Cardiac muscle cell (in vitro differentiated cells and primary cell): ENCODE measurements at regions not wholly inside any gene's neighbourhood (a gene's known extent, or its start where the extent isn't known, plus 50 kb on each side); places are given as distances from the start of the nearest gene placed in this dataset.

Experiments used
- DNase-seq, 2 donors: peaks; one replicate each; pipeline versions ENCODE4 v3.0.0 to v3.0.0-alpha.2; 2010 to 2017; ENCODE audit warnings: low read depth in 1 of 2, low spot score in 1 of 2
- H3K27ac ChIP-seq: fragments of 200-600 bp; sonication (generic); 2 replicates; pipeline ENCODE4 v1.5.1; 2016
- H3K27me3 ChIP-seq: fragments of 200-600 bp; sonication (generic); 2 replicates; pipeline ENCODE4 v1.6.0; 2016; ENCODE audit warnings: control low read depth
- H3K36me3 ChIP-seq: fragments of 200-600 bp; sonication (generic); 2 replicates; pipeline ENCODE4 v1.5.1; 2016; ENCODE audit warnings: control low read depth
- H3K4me1 ChIP-seq: fragments of 200-600 bp; sonication (generic); 2 replicates; pipeline ENCODE4 v1.8.1; 2017; ENCODE audit warnings: low read depth, mild to moderate bottlenecking, mixed run types
- H3K4me3 ChIP-seq: fragments of 200-600 bp; sonication (generic); 2 replicates; pipeline ENCODE4 v1.5.1; 2016; ENCODE audit warnings: mild to moderate bottlenecking
- H3K9me3 ChIP-seq: fragments of 200-600 bp; sonication (generic); 2 replicates; pipeline ENCODE4 v1.5.1; 2017; ENCODE audit warnings: low read depth, mild to moderate bottlenecking, control low read depth
- TF ChIP-seq, protein P1 (sequence below): IDR thresholded peaks from 2 replicates; pipeline ENCODE4 v1.5.1; 2012; ENCODE audit warnings: low read depth, mild to moderate bottlenecking, low read length

- DNase-seq, result peak in 1 of 2 donors; percentile 6
- Histone ChIP-seq H3K4me3 (no peak overlapping the region), H3K36me3 (no peaks in the 10 kb centered on the region), H3K27ac (no peak overlapping the region), H3K27me3 (no peaks in the 10 kb centered on the region), H3K9me3 (no peaks in the 10 kb centered on the region), H3K4me1 (no peaks in the 10 kb centered on the region)
- TF ChIP-seq, protein P1, sequence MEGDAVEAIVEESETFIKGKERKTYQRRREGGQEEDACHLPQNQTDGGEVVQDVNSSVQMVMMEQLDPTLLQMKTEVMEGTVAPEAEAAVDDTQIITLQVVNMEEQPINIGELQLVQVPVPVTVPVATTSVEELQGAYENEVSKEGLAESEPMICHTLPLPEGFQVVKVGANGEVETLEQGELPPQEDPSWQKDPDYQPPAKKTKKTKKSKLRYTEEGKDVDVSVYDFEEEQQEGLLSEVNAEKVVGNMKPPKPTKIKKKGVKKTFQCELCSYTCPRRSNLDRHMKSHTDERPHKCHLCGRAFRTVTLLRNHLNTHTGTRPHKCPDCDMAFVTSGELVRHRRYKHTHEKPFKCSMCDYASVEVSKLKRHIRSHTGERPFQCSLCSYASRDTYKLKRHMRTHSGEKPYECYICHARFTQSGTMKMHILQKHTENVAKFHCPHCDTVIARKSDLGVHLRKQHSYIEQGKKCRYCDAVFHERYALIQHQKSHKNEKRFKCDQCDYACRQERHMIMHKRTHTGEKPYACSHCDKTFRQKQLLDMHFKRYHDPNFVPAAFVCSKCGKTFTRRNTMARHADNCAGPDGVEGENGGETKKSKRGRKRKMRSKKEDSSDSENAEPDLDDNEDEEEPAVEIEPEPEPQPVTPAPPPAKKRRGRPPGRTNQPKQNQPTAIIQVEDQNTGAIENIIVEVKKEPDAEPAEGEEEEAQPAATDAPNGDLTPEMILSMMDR, result no peak
Measured at GRCh38 chr17:34776456-34777443, 184.5 kb downstream of the CCT6B start.

DNA sequence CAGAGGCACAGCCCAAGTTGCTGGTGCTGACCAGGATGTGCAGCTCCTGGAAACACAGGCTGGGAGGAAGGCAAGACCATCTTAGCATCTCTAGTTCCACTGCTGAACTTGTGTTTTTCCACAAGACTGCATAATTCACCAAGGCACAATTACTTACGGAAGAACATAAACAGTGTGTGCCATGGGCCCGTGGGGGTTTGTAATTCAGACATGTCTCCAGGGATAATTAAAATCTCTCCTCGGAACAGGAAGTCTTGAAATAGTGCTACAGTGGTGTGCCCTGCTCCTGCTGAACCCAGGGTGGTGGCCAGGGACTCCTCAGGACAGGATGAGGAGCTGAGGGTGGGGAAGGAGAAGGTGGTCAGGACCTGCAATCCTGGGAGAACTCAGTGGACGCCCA lies 188.2 kb downstream of the CCT6B start:
- Histone ChIP-seq H3K27me3 (no peaks in the 10 kb centered on the region), H3K27ac (no peak overlapping the region), H3K9me3 (no peaks in the 10 kb centered on the region), H3K36me3 (no peaks in the 10 kb centered on the region), H3K4me1 (no peaks in the 10 kb centered on the region), H3K4me3 (no peak overlapping the region)
- TF ChIP-seq, protein P1, result no peak
- no peak for DNase-seq

GRCh38 chr17:34771891-34772290 lies 189.4 kb downstream of the CCT6B start:
- Histone ChIP-seq H3K4me3 (no peak overlapping the region), H3K36me3 (no peaks in the 10 kb centered on the region), H3K4me1 (no peaks in the 10 kb centered on the region), H3K27me3 (no peaks in the 10 kb centered on the region), H3K9me3 (no peaks in the 10 kb centered on the region), H3K27ac (no peak overlapping the region)
- DNase-seq, result no peak
- TF ChIP-seq, protein P1, result no peak

GRCh38 chr17:34770586-34770985 lies 190.7 kb downstream of the CCT6B start:
- no peak overlapping the region for H3K4me3 ChIP-seq
- H3K4me1 ChIP-seq, result no peaks in the 10 kb centered on the region
- no peak for DNase-seq
- H3K36me3 ChIP-seq, result no peaks in the 10 kb centered on the region
- TF ChIP-seq, protein P1, result no peak
- H3K27ac ChIP-seq, result no peak overlapping the region
- H3K27me3 ChIP-seq, result no peaks in the 10 kb centered on the region
- H3K9me3 ChIP-seq, result no peaks in the 10 kb centered on the region

DNA sequence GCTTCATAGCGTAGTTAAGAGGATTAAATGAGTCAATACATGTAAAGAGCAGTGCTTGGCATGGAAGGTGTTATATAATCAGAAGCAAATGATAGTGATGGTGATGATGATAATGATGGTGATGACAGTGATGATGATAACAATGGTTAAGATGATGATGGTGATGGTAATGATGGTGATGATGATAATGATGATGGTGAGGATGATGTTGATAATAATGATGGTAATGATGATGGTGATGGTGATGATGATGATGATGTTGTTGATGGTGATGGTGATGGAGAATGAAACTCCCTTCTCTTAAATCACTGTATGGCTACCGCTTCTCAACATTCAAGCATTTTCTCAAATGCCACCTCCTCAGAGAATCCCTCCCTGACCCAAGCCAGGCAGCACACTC lies 190.5 kb downstream of the TMEM132E start:
- Histone ChIP-seq H3K27me3 (no peaks in the 10 kb centered on the region), H3K36me3 (no peaks in the 10 kb centered on the region), H3K27ac (no peak overlapping the region), H3K9me3 (no peaks in the 10 kb centered on the region), H3K4me1 (no peaks in the 10 kb centered on the region), H3K4me3 (no peak overlapping the region)
- no peak for DNase-seq
- TF ChIP-seq, protein P1, result no peak
